ENCODE measurements at regions not wholly inside any gene's neighbourhood (a gene's known extent, or its start where the extent isn't known, plus 50 kb on each side); places are given as distances from the start of the nearest gene placed in this dataset.

DNA sequence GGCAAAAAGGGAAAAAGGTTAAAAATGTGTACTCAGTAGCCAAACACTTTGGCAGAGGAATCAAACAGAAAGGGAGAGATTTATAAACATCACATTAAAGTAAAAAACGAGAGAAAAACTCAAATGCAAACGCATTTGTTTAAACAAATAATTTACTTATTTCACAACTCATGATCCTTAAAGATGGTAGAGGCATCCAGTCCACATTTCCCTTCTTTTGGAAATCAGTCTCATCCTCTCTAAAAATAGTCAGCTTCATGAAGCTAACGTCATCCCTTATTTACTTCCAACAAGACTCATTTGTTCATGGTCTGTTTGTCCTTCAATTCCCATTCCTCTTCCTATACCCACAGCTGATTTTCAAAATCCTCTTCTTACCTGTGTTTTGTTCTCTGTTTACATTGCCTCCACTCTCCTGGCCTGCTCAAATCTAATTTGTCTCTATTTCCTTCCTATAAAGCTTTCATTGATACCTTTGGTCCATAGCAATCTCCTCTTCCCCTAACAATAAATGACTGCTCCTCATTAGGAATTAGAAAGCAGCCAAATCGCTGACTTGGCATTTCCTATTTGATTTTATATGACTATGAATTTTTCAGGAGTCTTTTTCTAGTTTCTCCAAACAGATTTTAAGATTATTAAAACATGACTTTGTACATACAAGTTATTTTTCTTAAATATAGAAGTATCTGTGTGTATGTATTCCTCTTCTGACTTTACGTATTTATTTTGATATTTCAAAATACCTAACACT lies 805.3 kb downstream of the TLE1 start:
- H3K4me3 ChIP-seq: no peak overlapping the region
- no peak for TF ChIP-seq POLR2A (IDR thresholded peaks at IDR 0.05)
- TF ChIP-seq EP300 (IDR thresholded peaks at IDR 0.05): no peak
- TF ChIP-seq POLR2AphosphoS5 (IDR thresholded peaks at IDR 0.05): no peak
- TF ChIP-seq, protein P1, sequence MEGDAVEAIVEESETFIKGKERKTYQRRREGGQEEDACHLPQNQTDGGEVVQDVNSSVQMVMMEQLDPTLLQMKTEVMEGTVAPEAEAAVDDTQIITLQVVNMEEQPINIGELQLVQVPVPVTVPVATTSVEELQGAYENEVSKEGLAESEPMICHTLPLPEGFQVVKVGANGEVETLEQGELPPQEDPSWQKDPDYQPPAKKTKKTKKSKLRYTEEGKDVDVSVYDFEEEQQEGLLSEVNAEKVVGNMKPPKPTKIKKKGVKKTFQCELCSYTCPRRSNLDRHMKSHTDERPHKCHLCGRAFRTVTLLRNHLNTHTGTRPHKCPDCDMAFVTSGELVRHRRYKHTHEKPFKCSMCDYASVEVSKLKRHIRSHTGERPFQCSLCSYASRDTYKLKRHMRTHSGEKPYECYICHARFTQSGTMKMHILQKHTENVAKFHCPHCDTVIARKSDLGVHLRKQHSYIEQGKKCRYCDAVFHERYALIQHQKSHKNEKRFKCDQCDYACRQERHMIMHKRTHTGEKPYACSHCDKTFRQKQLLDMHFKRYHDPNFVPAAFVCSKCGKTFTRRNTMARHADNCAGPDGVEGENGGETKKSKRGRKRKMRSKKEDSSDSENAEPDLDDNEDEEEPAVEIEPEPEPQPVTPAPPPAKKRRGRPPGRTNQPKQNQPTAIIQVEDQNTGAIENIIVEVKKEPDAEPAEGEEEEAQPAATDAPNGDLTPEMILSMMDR (IDR thresholded peaks at IDR 0.05): no peak
- H3K27ac ChIP-seq: no peak overlapping the region
- no peaks in the 10 kb centered on the region for H3K4me1 ChIP-seq
- WGBS, 2 donors: 43 to 46% methylated on average over 5 of the region's 5 CpGs
- H3K36me3 ChIP-seq: no peaks in the 10 kb centered on the region
- ATAC-seq (ENCODE audit: low FRiP score in 2 of 2) (no peak), DNase-seq (no peak)
- H3K27me3 ChIP-seq: no peaks in the 10 kb centered on the region
- H3K9me3 ChIP-seq: no peaks in the 10 kb centered on the region

DNA sequence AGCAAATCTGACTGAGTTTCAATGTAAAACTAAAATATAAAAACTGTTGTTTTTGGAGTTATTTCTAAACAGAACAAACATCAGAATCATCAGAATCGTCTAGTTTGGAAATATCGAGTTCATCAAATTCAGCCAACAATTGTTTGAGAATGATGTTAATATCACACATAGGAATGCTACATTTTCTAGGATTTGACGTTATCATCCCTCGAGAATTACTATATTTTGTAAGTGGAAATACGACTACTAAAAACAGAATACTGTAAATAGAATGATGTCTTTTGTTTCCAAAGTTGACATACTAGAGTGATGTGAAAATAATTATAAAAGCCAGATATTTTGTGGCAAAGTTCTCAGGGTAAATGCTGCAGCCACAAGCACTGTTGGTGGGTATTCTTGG lies 805.9 kb downstream of the TLE1 start:
- Histone ChIP-seq H3K27me3 (no peaks in the 10 kb centered on the region), H3K4me3 (no peak overlapping the region), H3K9me3 (no peaks in the 10 kb centered on the region), H3K27ac (no peak overlapping the region), H3K4me1 (no peaks in the 10 kb centered on the region), H3K36me3 (no peaks in the 10 kb centered on the region)
- no peak for ATAC-seq (ENCODE audit: low FRiP score in 2 of 2)
- DNase-seq: no peak
- TF ChIP-seq POLR2A (IDR thresholded peaks at IDR 0.05): no peak
- TF ChIP-seq, protein P1 (IDR thresholded peaks at IDR 0.05): no peak
- TF ChIP-seq EP300 (IDR thresholded peaks at IDR 0.05): no peak
- 73 to 81% methylated on average over 5 of the region's 5 CpGs for WGBS, 2 donors

GRCh38 chr9:80881940-80882339 lies 807.4 kb downstream of the TLE1 start:
- no peak for ATAC-seq (ENCODE audit: low FRiP score in 2 of 2)
- Histone ChIP-seq H3K9me3 (no peaks in the 10 kb centered on the region), H3K36me3 (no peaks in the 10 kb centered on the region), H3K4me3 (no peak overlapping the region), H3K27ac (no peak overlapping the region), H3K4me1 (no peaks in the 10 kb centered on the region), H3K27me3 (no peaks in the 10 kb centered on the region)
- DNase-seq: no peak
- WGBS, 2 donors: 78 to 80% methylated on average over 5 of the region's 5 CpGs
- TF ChIP-seq EP300 (IDR thresholded peaks at IDR 0.05) (no peak), POLR2A (IDR thresholded peaks at IDR 0.05) (no peak), POLR2AphosphoS5 (IDR thresholded peaks at IDR 0.05) (no peak)
- TF ChIP-seq, protein P1 (IDR thresholded peaks at IDR 0.05): no peak

GRCh38 chr9:80881320-80881719 lies 808.0 kb downstream of the TLE1 start:
- Histone ChIP-seq H3K27me3 (no peaks in the 10 kb centered on the region), H3K36me3 (no peaks in the 10 kb centered on the region), H3K9me3 (no peaks in the 10 kb centered on the region), H3K4me3 (no peak overlapping the region), H3K27ac (no peak overlapping the region), H3K4me1 (no peaks in the 10 kb centered on the region)
- ATAC-seq (ENCODE audit: low FRiP score in 2 of 2) (no peak), DNase-seq (no peak)
- TF ChIP-seq EP300 (IDR thresholded peaks at IDR 0.05): no peak
- TF ChIP-seq, protein P1 (IDR thresholded peaks at IDR 0.05): no peak
- TF ChIP-seq POLR2AphosphoS5 (IDR thresholded peaks at IDR 0.05): no peak
- no peak for TF ChIP-seq POLR2A (IDR thresholded peaks at IDR 0.05)
- WGBS, 2 donors: 76 to 85% methylated on average over 6 of the region's 6 CpGs

DNA sequence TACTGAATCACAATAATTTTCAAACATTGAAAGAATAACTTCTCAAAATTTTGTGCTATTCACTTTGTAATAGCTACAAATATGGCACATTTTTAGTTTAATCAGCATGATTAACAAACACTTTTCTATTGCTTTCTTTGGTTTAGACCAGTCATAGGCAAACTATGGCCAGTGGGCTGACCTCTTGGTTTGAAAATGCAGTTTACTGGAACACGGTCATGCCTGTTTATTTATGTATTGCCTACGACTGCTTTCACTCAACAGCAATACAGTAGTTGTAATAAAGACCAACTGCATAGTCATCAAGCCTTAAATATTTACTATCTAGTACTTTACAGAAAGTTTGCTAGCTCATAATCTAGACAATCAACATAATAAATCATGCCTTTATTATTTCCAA lies 810.8 kb downstream of the TLE1 start:
- no peak overlapping the region for H3K4me3 ChIP-seq
- no peaks in the 10 kb centered on the region for H3K4me1 ChIP-seq
- H3K27ac ChIP-seq: no peak overlapping the region
- 73 to 82% methylated on average over 2 of the region's 2 CpGs for WGBS, 2 donors
- no peaks in the 10 kb centered on the region for H3K27me3 ChIP-seq
- TF ChIP-seq, protein P1 (IDR thresholded peaks at IDR 0.05): no peak
- TF ChIP-seq EP300 (IDR thresholded peaks at IDR 0.05): no peak
- no peak for TF ChIP-seq POLR2AphosphoS5 (IDR thresholded peaks at IDR 0.05)
- no peak for TF ChIP-seq POLR2A (IDR thresholded peaks at IDR 0.05)
- DNase-seq: no peak
- ATAC-seq (ENCODE audit: low FRiP score in 2 of 2): no peak
- no peaks in the 10 kb centered on the region for H3K9me3 ChIP-seq
- no peaks in the 10 kb centered on the region for H3K36me3 ChIP-seq

Measured in upper lobe of left lung (tissue), 6 donors.